MM.1S (cell line): ENCODE measurements at regions not wholly inside any gene's neighbourhood (a gene's known extent, or its start where the extent isn't known, plus 50 kb on each side); places are given as distances from the start of the nearest gene placed in this dataset.

Experiments used
- EZH2 ChIP-seq: fragments of 300-600 bp; sonication (generic); optimal IDR thresholded peaks from 2 replicates; pipeline ENCODE3; 2017; ENCODE audit warnings: low read depth, mild to moderate bottlenecking, antibody characterized with exemption, low read length, mixed read lengths
- TF ChIP-seq, protein P1 (sequence below): fragments of 300-600 bp; sonication (generic); IDR thresholded peaks from 2 replicates; pipeline ENCODE4 v1.5.1; 2016; ENCODE audit warnings: antibody characterized with exemption, low read length, mixed read lengths

GRCh38 chr14:81594012-81594411, 60.4 kb upstream of the SEL1L start:
- no peak for TF ChIP-seq EZH2
- TF ChIP-seq, protein P1, sequence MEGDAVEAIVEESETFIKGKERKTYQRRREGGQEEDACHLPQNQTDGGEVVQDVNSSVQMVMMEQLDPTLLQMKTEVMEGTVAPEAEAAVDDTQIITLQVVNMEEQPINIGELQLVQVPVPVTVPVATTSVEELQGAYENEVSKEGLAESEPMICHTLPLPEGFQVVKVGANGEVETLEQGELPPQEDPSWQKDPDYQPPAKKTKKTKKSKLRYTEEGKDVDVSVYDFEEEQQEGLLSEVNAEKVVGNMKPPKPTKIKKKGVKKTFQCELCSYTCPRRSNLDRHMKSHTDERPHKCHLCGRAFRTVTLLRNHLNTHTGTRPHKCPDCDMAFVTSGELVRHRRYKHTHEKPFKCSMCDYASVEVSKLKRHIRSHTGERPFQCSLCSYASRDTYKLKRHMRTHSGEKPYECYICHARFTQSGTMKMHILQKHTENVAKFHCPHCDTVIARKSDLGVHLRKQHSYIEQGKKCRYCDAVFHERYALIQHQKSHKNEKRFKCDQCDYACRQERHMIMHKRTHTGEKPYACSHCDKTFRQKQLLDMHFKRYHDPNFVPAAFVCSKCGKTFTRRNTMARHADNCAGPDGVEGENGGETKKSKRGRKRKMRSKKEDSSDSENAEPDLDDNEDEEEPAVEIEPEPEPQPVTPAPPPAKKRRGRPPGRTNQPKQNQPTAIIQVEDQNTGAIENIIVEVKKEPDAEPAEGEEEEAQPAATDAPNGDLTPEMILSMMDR = no peak
